HCT116 (cell line): ENCODE measurements at regions not wholly inside any gene's neighbourhood (a gene's known extent, or its start where the extent isn't known, plus 50 kb on each side); places are given as distances from the start of the nearest gene placed in this dataset.

Experiments used
- ATAC-seq: fragments of 200-7000 bp; cut with Tn5 transposase; 2 replicates; pipeline ENCODE4 v1.9.1; 2020; ENCODE audit warnings: mild to moderate bottlenecking, moderate library complexity
- BruUV-seq: library from RNA; stranded (reverse); fragments of 400-500 nt; replicated peaks from 2 replicates; lab custom pipeline; 2021; lab: Mats Ljungman, UMichigan
- CTCF ChIA-PET: fragments of 300-600 bp; sonication (Branson Sonifier 250); formaldehyde crosslinking; loops from one replicate; lab custom pipeline; 2021; ENCODE audit warnings: antibody characterized with exemption; lab: Charles Lee
- POLR2A ChIA-PET: fragments of 300-600, 350-600 bp; sonication (Branson Sonifier 250); formaldehyde crosslinking; loops from one replicate; lab custom pipeline; 2021; ENCODE audit warnings: antibody characterized with exemption; lab: Charles Lee
- RAD21 ChIA-PET, 2 experiments: fragments of 300-600 bp; sonication (Branson Sonifier 250); formaldehyde crosslinking; loops; one replicate each; lab custom pipeline; 2023; ENCODE audit warnings: low total read pairs in 2 of 2; ENCODE audit not compliant: uncharacterized antibody in 2 of 2, unreplicated experiment in 2 of 2, low non-redundant PET in 1 of 2; lab: Charles Lee
- DNase-seq: peaks from one replicate; pipeline ENCODE4 v3.0.0-alpha.2; 2010; ENCODE audit warnings: low read depth, low spot score
- H2AFZ ChIP-seq: fragments of 200-600 bp; shearing (Covaris generic), sonication (generic); 2 replicates; pipeline ENCODE4 v1.6.1; 2017; ENCODE audit warnings: low read depth, mixed run types, mixed read lengths, antibody characterized with exemption, low read length; ENCODE audit not compliant: poor library complexity, severe bottlenecking
- H3K27ac ChIP-seq: 2 replicates; pipeline ENCODE4 v1.5.1; 2012; ENCODE audit warnings: low read depth, low read length
- H3K27me3 ChIP-seq: fragments of 200-600 bp; sonication (generic); 2 replicates; pipeline ENCODE4 v1.6.1; 2016; ENCODE audit warnings: mixed run types, low read length, mixed read lengths; ENCODE audit not compliant: insufficient read depth
- H3K36me3 ChIP-seq, 2 experiments: fragments of 200-500 bp in 1 of 2; fragments of 200-600 bp in 1 of 2; sonication (Bioruptor generic) in 1 of 2; sonication (generic) in 1 of 2; 2 replicates each; pipeline versions ENCODE4 v1.5.1 to v1.6.1; 2014 to 2016; ENCODE audit warnings: low read length in 2 of 2, inconsistent platforms in 1 of 2, mixed read lengths in 1 of 2, mixed run types in 1 of 2; ENCODE audit not compliant: insufficient read depth in 2 of 2, control insufficient read depth in 1 of 2
- H3K4me1 ChIP-seq, 2 experiments: fragments of 200-600 bp in 1 of 2; sonication (generic) in 1 of 2; 2 replicates each; pipeline versions ENCODE4 v1.5.1 to v1.6.1; 2012 to 2017; ENCODE audit warnings: low read length in 2 of 2, inconsistent platforms in 1 of 2, mild to moderate bottlenecking in 1 of 2, mixed read lengths in 1 of 2, mixed run types in 1 of 2, moderate library complexity in 1 of 2; ENCODE audit not compliant: insufficient read depth in 2 of 2, control insufficient read depth in 1 of 2
- H3K4me2 ChIP-seq: fragments of 200-600 bp; sonication (generic); 2 replicates; pipeline ENCODE4 v1.6.1; 2017; ENCODE audit warnings: mixed run types, low read length, mixed read lengths
- H3K4me3 ChIP-seq, 2 experiments: fragments of 200-600 bp in 1 of 2; sonication (generic) in 1 of 2; replicated peaks in 1 of 2; 2 replicates each; pipeline ENCODE4 v1.5.1; 2011 to 2016; ENCODE audit warnings: low read length in 2 of 2, control low read depth in 1 of 2, low read depth in 1 of 2, mild to moderate bottlenecking in 1 of 2, mixed read lengths in 1 of 2, mixed run types in 1 of 2
- H3K79me2 ChIP-seq: fragments of 200-600 bp; sonication (generic); 2 replicates; pipeline ENCODE4 v1.6.1; 2017; ENCODE audit warnings: mild to moderate bottlenecking, mixed run types, low read length, moderate library complexity, mixed read lengths; ENCODE audit not compliant: insufficient read depth
- H3K9ac ChIP-seq: fragments of 200-600 bp; sonication (generic); 2 replicates; pipeline ENCODE4 v1.6.1; 2016; ENCODE audit warnings: low read length, mixed read lengths
- H3K9me2 ChIP-seq: fragments of 200-600 bp; sonication (generic), shearing (Covaris generic); 2 replicates; pipeline ENCODE4 v1.6.1; 2017; ENCODE audit warnings: mixed run types, mild to moderate bottlenecking, moderate library complexity; ENCODE audit not compliant: insufficient read depth
- H3K9me3 ChIP-seq, 2 experiments: fragments of 200-500 bp in 1 of 2; fragments of 200-600 bp in 1 of 2; sonication (Bioruptor generic) in 1 of 2; sonication (generic) in 1 of 2; 2 replicates each; pipeline ENCODE4 v1.6.1; 2014 to 2017; ENCODE audit warnings: low read length in 2 of 2, mixed read lengths in 2 of 2, inconsistent platforms in 1 of 2, low read depth in 1 of 2, mild to moderate bottlenecking in 1 of 2, mixed run types in 1 of 2, moderate library complexity in 1 of 2; ENCODE audit not compliant: control insufficient read depth in 1 of 2, insufficient read depth in 1 of 2
- H4K20me1 ChIP-seq: fragments of 200-600 bp; sonication (generic), shearing (Covaris generic); 2 replicates; pipeline ENCODE4 v1.6.1; 2017; ENCODE audit warnings: mixed run types, mild to moderate bottlenecking, moderate library complexity; ENCODE audit not compliant: insufficient read depth
- CBX3 ChIP-seq: IDR thresholded peaks from 2 replicates; pipeline ENCODE4 v1.6.1; 2012; ENCODE audit warnings: low read depth
- CEBPB ChIP-seq: IDR thresholded peaks from 2 replicates; pipeline ENCODE4 v1.6.1; 2012; ENCODE audit warnings: low read depth
- CTCF ChIP-seq, 3 experiments: fragments of 200-600 bp in 1 of 3; sonication (generic) in 1 of 3; IDR thresholded peaks in 2 of 3; conservative IDR thresholded peaks in 1 of 3; 2 replicates each; pipeline ENCODE4 v1.5.1; 2012 to 2017; ENCODE audit warnings: low read depth in 2 of 3, low read length in 2 of 3, antibody characterized with exemption in 1 of 3, borderline replicate concordance in 1 of 3, control low read depth in 1 of 3, mild to moderate bottlenecking in 1 of 3, mixed read lengths in 1 of 3, mixed run types in 1 of 3, moderate library complexity in 1 of 3; ENCODE audit not compliant: insufficient read depth in 1 of 3
- EGR1 ChIP-seq: IDR thresholded peaks from 2 replicates; pipeline ENCODE4 v1.6.1; 2012; ENCODE audit warnings: low read depth
- ELF1 ChIP-seq: IDR thresholded peaks from 2 replicates; pipeline ENCODE4 v1.6.1; 2012; ENCODE audit warnings: low read depth, borderline replicate concordance
- EZH2 ChIP-seq: fragments of 200-600 bp; sonication (generic); IDR thresholded peaks from 2 replicates; pipeline ENCODE4 v1.6.1; 2017; ENCODE audit warnings: antibody characterized with exemption, mixed run types
- EZH2phosphoT487 ChIP-seq: fragments of 200-600 bp; IDR thresholded peaks from 2 replicates; pipeline ENCODE4 v1.6.1; 2018; ENCODE audit warnings: antibody characterized with exemption, borderline replicate concordance
- FOSL1 ChIP-seq: IDR thresholded peaks from 2 replicates; pipeline ENCODE4 v1.6.1; 2012; ENCODE audit warnings: low read depth
- JUND ChIP-seq: IDR thresholded peaks from 2 replicates; pipeline ENCODE4 v1.6.1; 2012
- MAX ChIP-seq: IDR thresholded peaks from 2 replicates; pipeline ENCODE4 v1.6.1; 2012
- POLR2A ChIP-seq: IDR thresholded peaks from 2 replicates; pipeline ENCODE4 v1.7.0; 2011; ENCODE audit warnings: borderline replicate concordance; ENCODE audit not compliant: insufficient read depth, insufficient read length; ENCODE audit errors: extremely low read depth
- POLR2AphosphoS5 ChIP-seq: IDR thresholded peaks from 2 replicates; pipeline ENCODE4 v1.6.1; 2011; ENCODE audit warnings: mild to moderate bottlenecking, low read depth, low read length, moderate library complexity
- RAD21 ChIP-seq: IDR thresholded peaks from 2 replicates; pipeline ENCODE4 v1.6.1; 2012; ENCODE audit warnings: low read depth, mild to moderate bottlenecking
- SIN3A ChIP-seq: IDR thresholded peaks from 2 replicates; pipeline ENCODE4 v1.6.1; 2012; ENCODE audit warnings: low read depth
- SP1 ChIP-seq: IDR thresholded peaks from 2 replicates; pipeline ENCODE4 v1.6.1; 2012; ENCODE audit warnings: low read depth
- SRF ChIP-seq: IDR thresholded peaks from 2 replicates; pipeline ENCODE4 v1.6.1; 2012; ENCODE audit warnings: low read depth
- TCF7L2 ChIP-seq: IDR thresholded peaks from 2 replicates; pipeline ENCODE4 v1.7.0; 2011; ENCODE audit warnings: borderline replicate concordance, inconsistent platforms; ENCODE audit not compliant: insufficient read depth, insufficient read length; ENCODE audit errors: extremely low read depth
- YY1 ChIP-seq: IDR thresholded peaks from 2 replicates; pipeline ENCODE4 v1.6.1; 2011; ENCODE audit warnings: low read length, low read depth, moderate library complexity, mild to moderate bottlenecking; ENCODE audit not compliant: insufficient replicate concordance; ENCODE audit errors: extremely low read depth
- ZFX ChIP-seq: fragments of 450-650 bp; IDR thresholded peaks from 2 replicates; pipeline ENCODE4 v1.6.1; 2017
- ZNF274 ChIP-seq: fragments of 200-500 bp; sonication (Bioruptor generic); IDR thresholded peaks from 2 replicates; pipeline ENCODE4 v1.6.1; 2014; ENCODE audit warnings: mild to moderate bottlenecking, low read depth, low read length, inconsistent platforms
- intact Hi-C: fragments of 100-400 bp; cut with micrococcal nuclease; formaldehyde crosslinking; loops from 2 replicates; pipeline ENCODE4 v1.10.0; 2022

DNA sequence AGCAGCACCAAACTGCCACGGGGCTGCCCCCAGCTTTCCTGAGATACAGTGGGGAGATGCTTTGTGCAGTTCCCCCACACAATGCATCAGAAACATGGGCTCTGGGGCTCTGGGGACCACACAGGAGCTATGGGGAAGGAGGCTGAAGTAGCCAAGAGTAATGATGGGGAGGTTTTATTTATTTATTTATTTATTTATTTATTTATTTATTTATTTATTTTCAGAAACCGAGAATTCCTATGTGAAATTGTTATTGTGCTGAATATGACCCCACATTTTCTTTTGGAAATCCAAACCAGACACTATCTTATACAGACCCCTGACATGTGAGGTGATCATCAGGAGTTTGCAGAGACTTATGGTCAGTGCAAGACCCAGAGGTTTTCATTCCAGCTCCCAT is 84.4 kb downstream of the MTNR1B start:
- CTCF ChIA-PET, result no interaction called here

More for the DNA sequence above, 84.4 kb downstream of the MTNR1B start:
- no peak overlapping the region for H3K27ac ChIP-seq
- no peaks in the 10 kb centered on the region for H3K36me3 ChIP-seq
- H3K4me2 ChIP-seq, result peak overlapping the region; percentile 58
- RAD21 ChIA-PET, result no interaction called here
- H3K79me2 ChIP-seq, result no peaks in the 10 kb centered on the region
- H3K4me3 ChIP-seq, result no peak overlapping the region
- H3K9ac ChIP-seq, result no peak overlapping the region
- no peaks in the 10 kb centered on the region for H3K9me2 ChIP-seq
- DNase-seq (no peak), ATAC-seq (no peak)
- intact Hi-C loops, result no loop called here
- TF ChIP-seq CTCF (IDR thresholded peaks at IDR 0.05 in 2 of 3, conservative IDR thresholded peaks at IDR 0.05 in 1 of 3; ENCODE audit: borderline replicate concordance in 1 of 3, insufficient read depth in 1 of 3, low read depth in 2 of 3, low read length in 2 of 3) (no peak), POLR2A (no peak), EZH2phosphoT487 (no peak), ELF1 (no peak), MAX (no peak), YY1 (no peak), SIN3A (no peak), JUND (no peak), CBX3 (no peak), POLR2AphosphoS5 (no peak), ZNF274 (no peak), ZFX (no peak), FOSL1 (no peak), CEBPB (no peak), EZH2 (no peak), EGR1 (no peak), SP1 (no peak), SRF (no peak), TCF7L2 (no peak), RAD21 (no peak)
- H3K27me3 ChIP-seq, result no peaks in the 10 kb centered on the region
- peak overlapping the region; percentile 17 for H2AFZ ChIP-seq
- no peaks in the 10 kb centered on the region for H4K20me1 ChIP-seq
- peaks cover 12 to 23% of the 10 kb centered on the region in 2 experiments; a peak in 3 of 4 replicates for H3K4me1 ChIP-seq
- no peaks in the 10 kb centered on the region for H3K9me3 ChIP-seq
- BruUV-seq, result no TSS peak
- POLR2A ChIA-PET, result interaction anchor here (0.7 kb wide), 1 partner anchor 12 kb away, joined by 3 read pairs; no protein-coding TSS in a partner anchor
